ENCODE measurements at regions not wholly inside any gene's neighbourhood (a gene's known extent, or its start where the extent isn't known, plus 50 kb on each side); places are given as distances from the start of the nearest gene placed in this dataset.

- DNase-seq (ENCODE audit: low read depth) = no peak
Measured at GRCh38 chr13:105307776-105308175, 1227.7 kb downstream of the EFNB2 start.

GRCh38 chr13:105297839-105298238, 1237.6 kb downstream of the EFNB2 start:
- no peak for DNase-seq (ENCODE audit: low read depth)

- DNase-seq (ENCODE audit: low read depth) = no peak
Measured at GRCh38 chr13:105291987-105292386, 1243.5 kb downstream of the EFNB2 start.

- no peak for DNase-seq (ENCODE audit: low read depth)
Measured at GRCh38 chr13:105290596-105290995, 1244.9 kb downstream of the EFNB2 start.

- DNase-seq (ENCODE audit: low read depth) = no peak
Measured at GRCh38 chr13:105285526-105285925, 1249.9 kb downstream of the EFNB2 start.

GRCh38 chr13:105282406-105283285, 1252.8 kb downstream of the EFNB2 start:
- no peak for DNase-seq (ENCODE audit: low read depth)

- no peak for DNase-seq (ENCODE audit: low read depth)
Measured at GRCh38 chr13:105278943-105279381, 1256.5 kb downstream of the EFNB2 start.

- DNase-seq (ENCODE audit: low read depth) = no peak
Measured at GRCh38 chr13:105276571-105276970, 1258.9 kb downstream of the EFNB2 start.

- DNase-seq (ENCODE audit: low read depth) = no peak
Measured at GRCh38 chr13:105273665-105274222, 1261.7 kb downstream of the EFNB2 start.

GRCh38 chr13:105272660-105273631, 1262.5 kb downstream of the EFNB2 start:
- no peak for DNase-seq (ENCODE audit: low read depth)

- no peak for DNase-seq (ENCODE audit: low read depth)
Measured at GRCh38 chr13:105266615-105267014, 1268.8 kb downstream of the EFNB2 start.

GRCh38 chr13:105262579-105262978, 1272.9 kb downstream of the EFNB2 start:
- no peak for DNase-seq (ENCODE audit: low read depth)

- DNase-seq (ENCODE audit: low read depth) = no peak
Measured at GRCh38 chr13:105259426-105259825, 1276.0 kb downstream of the EFNB2 start.

- no peak for DNase-seq (ENCODE audit: low read depth)
Measured at GRCh38 chr13:105255472-105255871, 1280.0 kb downstream of the EFNB2 start.

GRCh38 chr13:105251293-105251692, 1284.2 kb downstream of the EFNB2 start:
- no peak for DNase-seq (ENCODE audit: low read depth)

- no peak for DNase-seq (ENCODE audit: low read depth)
Measured at GRCh38 chr13:105247830-105248229, 1287.6 kb downstream of the EFNB2 start.

- no peak for DNase-seq (ENCODE audit: low read depth)
Measured at GRCh38 chr13:105240371-105240770, 1295.1 kb downstream of the EFNB2 start.

- DNase-seq (ENCODE audit: low read depth) = no peak
Measured at GRCh38 chr13:105232439-105232838, 1303.0 kb downstream of the EFNB2 start.

- DNase-seq (ENCODE audit: low read depth) = no peak
Measured at GRCh38 chr13:105232006-105232405, 1303.5 kb downstream of the EFNB2 start.

GRCh38 chr13:105231579-105231978, 1303.9 kb downstream of the EFNB2 start:
- no peak for DNase-seq (ENCODE audit: low read depth)

GRCh38 chr13:105220881-105221280, 1314.6 kb downstream of the EFNB2 start:
- DNase-seq (ENCODE audit: low read depth) = no peak

GRCh38 chr13:105220063-105220462, 1315.4 kb downstream of the EFNB2 start:
- no peak for DNase-seq (ENCODE audit: low read depth)

All from stimulated activated CD4-positive, alpha-beta T cell treated with anti-CD3 and anti-CD28 coated beads, Interleukin-2, amount 100 ng/mL, for 4 hours (primary cell).